ENCODE measurements at regions not wholly inside any gene's neighbourhood (a gene's known extent, or its start where the extent isn't known, plus 50 kb on each side); places are given as distances from the start of the nearest gene placed in this dataset.

DNA sequence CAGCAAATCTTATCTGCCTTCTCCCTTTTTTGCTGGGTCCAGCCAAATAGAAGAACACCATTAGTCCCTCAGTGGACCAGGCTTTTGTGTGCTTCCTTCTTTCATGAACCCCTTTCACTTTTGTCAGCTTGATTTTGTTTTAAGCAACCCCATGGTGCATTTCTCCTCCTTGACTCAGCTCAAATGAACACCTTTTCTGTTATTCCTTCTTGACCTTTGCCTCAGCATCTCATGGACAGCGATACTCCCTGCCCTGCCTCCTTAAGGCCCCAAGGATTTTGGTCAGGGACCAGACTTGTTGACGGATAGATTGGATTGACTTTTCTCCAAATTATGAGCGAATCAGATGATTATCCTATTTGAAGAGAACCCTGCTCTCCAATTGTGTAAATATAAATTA lies 356.6 kb upstream of the USP24 start:
- TF ChIP-seq EP300 (IDR thresholded peaks at IDR 0.05; ENCODE audit: borderline replicate concordance) (no peak), YY1 (IDR thresholded peaks at IDR 0.05; ENCODE audit: low read depth) (no peak), EGR1 (IDR thresholded peaks at IDR 0.05) (no peak), REST (IDR thresholded peaks at IDR 0.05; ENCODE audit: low read depth) (no peak), CEBPB (IDR thresholded peaks at IDR 0.05) (no peak)
